Neural cell (in vitro differentiated cells): ENCODE measurements at regions not wholly inside any gene's neighbourhood (a gene's known extent, or its start where the extent isn't known, plus 50 kb on each side); places are given as distances from the start of the nearest gene placed in this dataset.

Experiments
- H2AFZ ChIP-seq: fragments of 200-600, 300-800 bp; sonication (generic), shearing (Covaris generic); 2 replicates; pipeline ENCODE4 v1.6.0; 2014; ENCODE audit warnings: low read depth, mild to moderate bottlenecking, antibody characterized with exemption, low read length, moderate library complexity
- H3F3A ChIP-seq: fragments of 200-600 bp; shearing (Covaris generic); 2 replicates; pipeline ENCODE4 v1.6.1; 2016; ENCODE audit warnings: mild to moderate bottlenecking, moderate library complexity, mixed read lengths, antibody characterized with exemption, low read length; ENCODE audit not compliant: insufficient read depth, poor library complexity, severe bottlenecking
- H3K27ac ChIP-seq: fragments of 200-600, 300-800 bp; sonication (generic), shearing (Covaris generic); 2 replicates; pipeline ENCODE4 v1.5.1; 2014; ENCODE audit warnings: mild to moderate bottlenecking, low read length, moderate library complexity
- H3K27me3 ChIP-seq: fragments of 300-800, 200-600 bp; sonication (generic), shearing (Covaris generic); 2 replicates; pipeline ENCODE4 v1.6.0; 2014; ENCODE audit warnings: mild to moderate bottlenecking, low read depth, low read length, moderate library complexity; ENCODE audit not compliant: insufficient read depth
- H3K36me3 ChIP-seq: fragments of 300-800, 200-600 bp; sonication (generic), shearing (Covaris generic); 2 replicates; pipeline ENCODE4 v1.5.1; 2014; ENCODE audit warnings: mild to moderate bottlenecking, antibody characterized with exemption, low read length, moderate library complexity; ENCODE audit not compliant: insufficient read depth
- H3K4me2 ChIP-seq: fragments of 300-800, 200-600 bp; sonication (generic), shearing (Covaris generic); 2 replicates; pipeline ENCODE4 v1.6.0; 2014; ENCODE audit warnings: mild to moderate bottlenecking, low read length
- H3K4me3 ChIP-seq: fragments of 300-800, 200-600 bp; sonication (generic), shearing (Covaris generic); 2 replicates; pipeline ENCODE4 v1.5.1; 2014; ENCODE audit warnings: mild to moderate bottlenecking, low read length, moderate library complexity
- H3K79me2 ChIP-seq: fragments of 200-600 bp; shearing (Covaris generic); replicated peaks from 2 replicates; pipeline ENCODE4 v1.6.0; 2014; ENCODE audit warnings: mild to moderate bottlenecking, low read length, moderate library complexity; ENCODE audit not compliant: insufficient read depth
- H3K9ac ChIP-seq: fragments of 300-800, 200-600 bp; sonication (generic), shearing (Covaris generic); 2 replicates; pipeline ENCODE4 v1.6.1; 2016; ENCODE audit warnings: mild to moderate bottlenecking, low read length, mixed read lengths
- H3K9me2 ChIP-seq: fragments of 200-600 bp; shearing (Covaris generic); 2 replicates; pipeline ENCODE4 v1.6.1; 2016; ENCODE audit warnings: mild to moderate bottlenecking, low read length, mixed read lengths; ENCODE audit not compliant: insufficient read depth
- H3K9me3 ChIP-seq: fragments of 200-600, 300-800 bp; sonication (generic), shearing (Covaris generic); 2 replicates; pipeline ENCODE4 v1.6.1; 2016; ENCODE audit warnings: mild to moderate bottlenecking, mixed run types, low read length, moderate library complexity, mixed read lengths
- H4K20me1 ChIP-seq: fragments of 200-600 bp; shearing (Covaris generic); 2 replicates; pipeline ENCODE4 v1.6.1; 2016; ENCODE audit warnings: mild to moderate bottlenecking, mixed run types; ENCODE audit not compliant: insufficient read depth
- EP300 ChIP-seq: fragments of 450-650 bp; conservative IDR thresholded peaks from 2 replicates; pipeline ENCODE4 v1.6.1; 2014; ENCODE audit warnings: antibody characterized with exemption, mild to moderate bottlenecking, moderate library complexity; ENCODE audit not compliant: poor library complexity, severe bottlenecking
- EZH2 ChIP-seq: fragments of 200-600, 300-800 bp; shearing (Covaris generic), sonication (generic); IDR thresholded peaks from 2 replicates; pipeline ENCODE4 v1.6.1; 2014; ENCODE audit warnings: antibody characterized with exemption, low read length, borderline replicate concordance, mild to moderate bottlenecking; ENCODE audit not compliant: insufficient read depth, poor library complexity, severe bottlenecking
- MXI1 ChIP-seq: fragments of 450-650 bp; conservative IDR thresholded peaks from 2 replicates; pipeline ENCODE4 v1.6.1; 2014; ENCODE audit warnings: antibody characterized with exemption, mild to moderate bottlenecking; ENCODE audit not compliant: poor library complexity, severe bottlenecking
- POLR2AphosphoS5 ChIP-seq: IDR thresholded peaks from 2 replicates; pipeline ENCODE4 v1.6.1; 2012
- RAD21 ChIP-seq: fragments of 450-650 bp; conservative IDR thresholded peaks from 2 replicates; pipeline ENCODE4 v1.6.1; 2014; ENCODE audit warnings: antibody characterized with exemption, mild to moderate bottlenecking, moderate library complexity
- SMC3 ChIP-seq: fragments of 450-650 bp; conservative IDR thresholded peaks from 2 replicates; pipeline ENCODE4 v1.6.1; 2014; ENCODE audit warnings: antibody characterized with exemption, mild to moderate bottlenecking, moderate library complexity; ENCODE audit not compliant: poor library complexity
- TAF1 ChIP-seq: IDR thresholded peaks from 2 replicates; pipeline ENCODE4 v1.6.1; 2012; ENCODE audit warnings: low read depth
- TF ChIP-seq, protein P1 (sequence below): IDR thresholded peaks from 2 replicates; pipeline ENCODE4 v1.6.1; 2012; ENCODE audit warnings: borderline replicate concordance
- TF ChIP-seq, protein P2 (sequence below): fragments of 450-650 bp; IDR thresholded peaks from 2 replicates; pipeline ENCODE4 v1.5.1; 2014; ENCODE audit warnings: antibody characterized with exemption, mild to moderate bottlenecking, moderate library complexity; ENCODE audit not compliant: poor library complexity, severe bottlenecking

GRCh38 chr16:8168016-8168415 is 422.3 kb downstream of the TMEM114 start:
- H3K9me3 ChIP-seq: no peaks in the 10 kb centered on the region
- H3K4me2 ChIP-seq: no peak overlapping the region
- no peak overlapping the region for H3K4me3 ChIP-seq
- no peaks in the 10 kb centered on the region for H4K20me1 ChIP-seq
- H3K79me2 ChIP-seq: no peaks in the 10 kb centered on the region
- H3K36me3 ChIP-seq: no peaks in the 10 kb centered on the region
- H3K9me2 ChIP-seq: no peaks in the 10 kb centered on the region
- no peak overlapping the region for H3K27ac ChIP-seq
- no peak overlapping the region for H3K9ac ChIP-seq
- H3F3A ChIP-seq: no peaks in the 10 kb centered on the region
- H3K27me3 ChIP-seq: no peaks in the 10 kb centered on the region
- H2AFZ ChIP-seq: no peak overlapping the region
- TF ChIP-seq POLR2AphosphoS5 (no peak), EP300 (no peak), MXI1 (no peak), TAF1 (no peak), SMC3 (no peak), RAD21 (no peak), EZH2 (no peak)
- TF ChIP-seq, protein P1, sequence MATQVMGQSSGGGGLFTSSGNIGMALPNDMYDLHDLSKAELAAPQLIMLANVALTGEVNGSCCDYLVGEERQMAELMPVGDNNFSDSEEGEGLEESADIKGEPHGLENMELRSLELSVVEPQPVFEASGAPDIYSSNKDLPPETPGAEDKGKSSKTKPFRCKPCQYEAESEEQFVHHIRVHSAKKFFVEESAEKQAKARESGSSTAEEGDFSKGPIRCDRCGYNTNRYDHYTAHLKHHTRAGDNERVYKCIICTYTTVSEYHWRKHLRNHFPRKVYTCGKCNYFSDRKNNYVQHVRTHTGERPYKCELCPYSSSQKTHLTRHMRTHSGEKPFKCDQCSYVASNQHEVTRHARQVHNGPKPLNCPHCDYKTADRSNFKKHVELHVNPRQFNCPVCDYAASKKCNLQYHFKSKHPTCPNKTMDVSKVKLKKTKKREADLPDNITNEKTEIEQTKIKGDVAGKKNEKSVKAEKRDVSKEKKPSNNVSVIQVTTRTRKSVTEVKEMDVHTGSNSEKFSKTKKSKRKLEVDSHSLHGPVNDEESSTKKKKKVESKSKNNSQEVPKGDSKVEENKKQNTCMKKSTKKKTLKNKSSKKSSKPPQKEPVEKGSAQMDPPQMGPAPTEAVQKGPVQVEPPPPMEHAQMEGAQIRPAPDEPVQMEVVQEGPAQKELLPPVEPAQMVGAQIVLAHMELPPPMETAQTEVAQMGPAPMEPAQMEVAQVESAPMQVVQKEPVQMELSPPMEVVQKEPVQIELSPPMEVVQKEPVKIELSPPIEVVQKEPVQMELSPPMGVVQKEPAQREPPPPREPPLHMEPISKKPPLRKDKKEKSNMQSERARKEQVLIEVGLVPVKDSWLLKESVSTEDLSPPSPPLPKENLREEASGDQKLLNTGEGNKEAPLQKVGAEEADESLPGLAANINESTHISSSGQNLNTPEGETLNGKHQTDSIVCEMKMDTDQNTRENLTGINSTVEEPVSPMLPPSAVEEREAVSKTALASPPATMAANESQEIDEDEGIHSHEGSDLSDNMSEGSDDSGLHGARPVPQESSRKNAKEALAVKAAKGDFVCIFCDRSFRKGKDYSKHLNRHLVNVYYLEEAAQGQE: no peak
- TF ChIP-seq, protein P2, sequence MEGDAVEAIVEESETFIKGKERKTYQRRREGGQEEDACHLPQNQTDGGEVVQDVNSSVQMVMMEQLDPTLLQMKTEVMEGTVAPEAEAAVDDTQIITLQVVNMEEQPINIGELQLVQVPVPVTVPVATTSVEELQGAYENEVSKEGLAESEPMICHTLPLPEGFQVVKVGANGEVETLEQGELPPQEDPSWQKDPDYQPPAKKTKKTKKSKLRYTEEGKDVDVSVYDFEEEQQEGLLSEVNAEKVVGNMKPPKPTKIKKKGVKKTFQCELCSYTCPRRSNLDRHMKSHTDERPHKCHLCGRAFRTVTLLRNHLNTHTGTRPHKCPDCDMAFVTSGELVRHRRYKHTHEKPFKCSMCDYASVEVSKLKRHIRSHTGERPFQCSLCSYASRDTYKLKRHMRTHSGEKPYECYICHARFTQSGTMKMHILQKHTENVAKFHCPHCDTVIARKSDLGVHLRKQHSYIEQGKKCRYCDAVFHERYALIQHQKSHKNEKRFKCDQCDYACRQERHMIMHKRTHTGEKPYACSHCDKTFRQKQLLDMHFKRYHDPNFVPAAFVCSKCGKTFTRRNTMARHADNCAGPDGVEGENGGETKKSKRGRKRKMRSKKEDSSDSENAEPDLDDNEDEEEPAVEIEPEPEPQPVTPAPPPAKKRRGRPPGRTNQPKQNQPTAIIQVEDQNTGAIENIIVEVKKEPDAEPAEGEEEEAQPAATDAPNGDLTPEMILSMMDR: no peak

- Histone ChIP-seq H4K20me1 (no peaks in the 10 kb centered on the region), H3K4me3 (no peak overlapping the region), H3K79me2 (no peaks in the 10 kb centered on the region), H3K27me3 (no peaks in the 10 kb centered on the region), H3K27ac (no peak overlapping the region), H3F3A (no peaks in the 10 kb centered on the region), H3K9ac (no peak overlapping the region), H2AFZ (no peak overlapping the region), H3K36me3 (no peaks in the 10 kb centered on the region), H3K4me2 (no peak overlapping the region), H3K9me2 (no peaks in the 10 kb centered on the region), H3K9me3 (no peaks in the 10 kb centered on the region)
- no peak for TF ChIP-seq EZH2
- TF ChIP-seq, protein P1: no peak
- no peak for TF ChIP-seq TAF1
- no peak for TF ChIP-seq EP300
- no peak for TF ChIP-seq MXI1
- TF ChIP-seq SMC3: no peak
- no peak for TF ChIP-seq POLR2AphosphoS5
- TF ChIP-seq, protein P2: no peak
- no peak for TF ChIP-seq RAD21
Measured at GRCh38 chr16:8167436-8167835, 422.9 kb downstream of the TMEM114 start.
